WTC11 (cell line): ENCODE measurements at regions not wholly inside any gene's neighbourhood (a gene's known extent, or its start where the extent isn't known, plus 50 kb on each side); places are given as distances from the start of the nearest gene placed in this dataset.

Experiments
- ATAC-seq: fragments of 200-7000 bp; cut with Tn5 transposase; 2 replicates; pipeline ENCODE4 v1.10.0; 2021; ENCODE audit warnings: mild to moderate bottlenecking, moderate library complexity
- CTCF ChIA-PET: fragments of 300-600 bp; sonication (Branson Sonifier 250); formaldehyde crosslinking; loops from one replicate; lab custom pipeline; 2021; ENCODE audit warnings: antibody characterized with exemption; lab: Charles Lee
- POLR2A ChIA-PET: fragments of 350-600 bp; sonication (Branson Sonifier 250); formaldehyde crosslinking; loops from one replicate; lab custom pipeline; 2021; ENCODE audit warnings: antibody characterized with exemption; lab: Charles Lee
- DNase-seq: peaks from one replicate; pipeline ENCODE4 v3.0.0; 2021; ENCODE audit warnings: low spot score
- H3K27ac Mint-ChIP-seq: 2 replicates; pipeline ENCODE4 v1.8.0; 2021; ENCODE audit warnings: mixed read lengths
- H3K27me3 Mint-ChIP-seq: 2 replicates; pipeline ENCODE4 v1.8.0; 2021; ENCODE audit warnings: low read depth, mild to moderate bottlenecking, moderate library complexity, mixed read lengths
- H3K36me3 Mint-ChIP-seq: 2 replicates; pipeline ENCODE4 v1.8.0; 2021; ENCODE audit warnings: mixed read lengths
- H3K4me1 Mint-ChIP-seq: 2 replicates; pipeline ENCODE4 v1.8.0; 2022; ENCODE audit warnings: mixed read lengths
- H3K4me3 Mint-ChIP-seq: 2 replicates; pipeline ENCODE4 v1.8.0; 2021; ENCODE audit warnings: mild to moderate bottlenecking, moderate library complexity, mixed read lengths
- H3K9me3 Mint-ChIP-seq: 2 replicates; pipeline ENCODE4 v1.8.0; 2021; ENCODE audit warnings: mixed read lengths
- CREB1 ChIP-seq: sonication (generic); formaldehyde crosslinking; IDR thresholded peaks from 2 replicates; pipeline ENCODE4 v1.8.0; 2023; ENCODE audit warnings: mild to moderate bottlenecking, missing genetic modification reagents
- EMX1 ChIP-seq: fragments of 250-450 bp; sonication (Bioruptor Pico); IDR thresholded peaks from 2 replicates; pipeline ENCODE4 v1.8.0; 2021; ENCODE audit warnings: mild to moderate bottlenecking
- FOXJ3 ChIP-seq: sonication (generic); formaldehyde crosslinking; IDR thresholded peaks from 2 replicates; pipeline ENCODE4 v1.9.0; 2021; ENCODE audit warnings: missing genetic modification reagents, mild to moderate bottlenecking, borderline replicate concordance
- FOXK1 ChIP-seq: sonication (generic); formaldehyde crosslinking; IDR thresholded peaks from 2 replicates; pipeline ENCODE4 v1.8.0; 2022; ENCODE audit warnings: mild to moderate bottlenecking, moderate library complexity, missing genetic modification reagents
- FOXP1 ChIP-seq: sonication (generic); formaldehyde crosslinking; IDR thresholded peaks from 2 replicates; pipeline ENCODE4 v1.8.0; 2022; ENCODE audit warnings: missing genetic modification reagents, mild to moderate bottlenecking, moderate library complexity, borderline replicate concordance
- GTF2I ChIP-seq: fragments of 250-450 bp; sonication (Bioruptor Pico); conservative IDR thresholded peaks from 2 replicates; pipeline ENCODE4 v1.4.0; 2021; ENCODE audit warnings: mild to moderate bottlenecking
- IRF2 ChIP-seq: sonication (generic); formaldehyde crosslinking; IDR thresholded peaks from 2 replicates; pipeline ENCODE4 v1.8.0; 2022; ENCODE audit warnings: low read depth, missing genetic modification reagents, borderline replicate concordance
- JAZF1 ChIP-seq: fragments of 250-450 bp; sonication (Bioruptor Pico); IDR thresholded peaks from 2 replicates; pipeline ENCODE4 v1.9.0; 2021; ENCODE audit warnings: moderate library complexity, mild to moderate bottlenecking, inconsistent platforms
- JUN ChIP-seq: sonication (generic); formaldehyde crosslinking; IDR thresholded peaks from 2 replicates; pipeline ENCODE4 v1.8.0; 2023; ENCODE audit warnings: mild to moderate bottlenecking, missing genetic modification reagents
- NR1H2 ChIP-seq: sonication (generic); formaldehyde crosslinking; IDR thresholded peaks from 2 replicates; pipeline ENCODE4 v1.9.0; 2021; ENCODE audit warnings: mild to moderate bottlenecking, moderate library complexity, missing genetic modification reagents
- OVOL2 ChIP-seq: fragments of 250-450 bp; sonication (Bioruptor Pico); IDR thresholded peaks from 2 replicates; pipeline ENCODE4 v1.9.0; 2021; ENCODE audit warnings: mild to moderate bottlenecking, borderline replicate concordance
- PRRX2 ChIP-seq: fragments of 250-450 bp; sonication (Bioruptor Pico); IDR thresholded peaks from 2 replicates; pipeline ENCODE4 v1.8.0; 2021; ENCODE audit warnings: mild to moderate bottlenecking
- RELA ChIP-seq: sonication (generic); formaldehyde crosslinking; IDR thresholded peaks from 2 replicates; pipeline ENCODE4 v1.8.1; 2022; ENCODE audit warnings: missing genetic modification reagents, mild to moderate bottlenecking, borderline replicate concordance
- TCF7 ChIP-seq: sonication (generic); formaldehyde crosslinking; IDR thresholded peaks from 2 replicates; pipeline ENCODE4 v1.8.0; 2022; ENCODE audit warnings: mild to moderate bottlenecking, low read depth, missing genetic modification reagents, moderate library complexity
- ZNF396 ChIP-seq: fragments of 250-450 bp; sonication (Bioruptor Pico); IDR thresholded peaks from 2 replicates; pipeline ENCODE4 v1.8.0; 2021; ENCODE audit warnings: mild to moderate bottlenecking, moderate library complexity, borderline replicate concordance
- TF ChIP-seq, protein P1 (sequence below): fragments of 250-450 bp; sonication (Bioruptor Pico); IDR thresholded peaks from 2 replicates; pipeline ENCODE4 v1.9.0; 2021; ENCODE audit warnings: moderate library complexity, mild to moderate bottlenecking, inconsistent platforms, borderline replicate concordance
- TF ChIP-seq, protein P2 (sequence below): sonication (generic); formaldehyde crosslinking; IDR thresholded peaks from 2 replicates; pipeline ENCODE4 v1.8.0; 2022; ENCODE audit warnings: mild to moderate bottlenecking, missing genetic modification reagents
- TF ChIP-seq, protein P3 (sequence below): sonication (generic); formaldehyde crosslinking; IDR thresholded peaks from 2 replicates; pipeline ENCODE4 v1.8.0; 2023; ENCODE audit warnings: mild to moderate bottlenecking, missing genetic modification reagents
- TF ChIP-seq, protein P4 (sequence below): sonication (generic); formaldehyde crosslinking; IDR thresholded peaks from 2 replicates; pipeline ENCODE4 v1.8.1; 2023; ENCODE audit warnings: mild to moderate bottlenecking, moderate library complexity, missing genetic modification reagents
- TF ChIP-seq, protein P5 (sequence below): fragments of 200-600 bp; IDR thresholded peaks from 2 replicates; pipeline ENCODE4 v1.8.0; 2022; ENCODE audit warnings: antibody characterized with exemption
- TF ChIP-seq, protein P6 (sequence below): sonication (generic); formaldehyde crosslinking; IDR thresholded peaks from 2 replicates; pipeline ENCODE4 v1.8.0; 2022; ENCODE audit warnings: mild to moderate bottlenecking, missing genetic modification reagents

DNA sequence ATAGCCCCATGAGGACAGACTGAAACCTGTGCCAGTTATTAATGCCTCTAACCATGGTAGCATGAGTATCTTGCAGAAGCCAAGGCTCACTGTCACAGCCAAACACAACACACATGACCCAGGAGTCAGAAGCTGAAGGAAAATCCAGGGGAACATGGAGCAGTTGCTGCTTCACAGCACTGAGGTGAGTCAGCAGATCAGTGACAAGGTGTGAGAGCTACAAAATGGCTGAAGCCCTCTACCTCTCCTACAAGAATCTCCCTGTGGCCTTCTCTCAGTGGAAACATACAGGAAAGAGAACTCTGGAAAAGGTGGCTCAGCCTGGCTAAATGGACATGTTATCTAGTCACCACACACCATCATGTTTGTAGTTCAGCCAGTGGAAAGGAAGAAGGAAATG lies 93.5 kb downstream of the NAB1 start:
- ChIA-PET POLR2A (no interaction called here), CTCF (no interaction called here)
- peaks cover 16% of the 10 kb centered on the region for H3K9me3 Mint-ChIP-seq
- no peaks in the 10 kb centered on the region for H3K36me3 Mint-ChIP-seq
- TF ChIP-seq IRF2 (CRISPR knock-in tag), result no peak
- no peak for TF ChIP-seq FOXK1 (CRISPR knock-in tag)
- TF ChIP-seq PRRX2 (CRISPR knock-in tag), result no peak
- TF ChIP-seq, protein P1, sequence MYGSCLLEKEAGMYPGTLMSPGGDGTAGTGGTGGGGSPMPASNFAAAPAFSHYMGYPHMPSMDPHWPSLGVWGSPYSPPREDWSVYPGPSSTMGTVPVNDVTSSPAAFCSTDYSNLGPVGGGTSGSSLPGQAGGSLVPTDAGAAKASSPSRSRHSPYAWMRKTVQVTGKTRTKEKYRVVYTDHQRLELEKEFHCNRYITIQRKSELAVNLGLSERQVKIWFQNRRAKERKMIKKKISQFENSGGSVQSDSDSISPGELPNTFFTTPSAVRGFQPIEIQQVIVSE, result no peak
- no peak for TF ChIP-seq GTF2I
- TF ChIP-seq, protein P2, sequence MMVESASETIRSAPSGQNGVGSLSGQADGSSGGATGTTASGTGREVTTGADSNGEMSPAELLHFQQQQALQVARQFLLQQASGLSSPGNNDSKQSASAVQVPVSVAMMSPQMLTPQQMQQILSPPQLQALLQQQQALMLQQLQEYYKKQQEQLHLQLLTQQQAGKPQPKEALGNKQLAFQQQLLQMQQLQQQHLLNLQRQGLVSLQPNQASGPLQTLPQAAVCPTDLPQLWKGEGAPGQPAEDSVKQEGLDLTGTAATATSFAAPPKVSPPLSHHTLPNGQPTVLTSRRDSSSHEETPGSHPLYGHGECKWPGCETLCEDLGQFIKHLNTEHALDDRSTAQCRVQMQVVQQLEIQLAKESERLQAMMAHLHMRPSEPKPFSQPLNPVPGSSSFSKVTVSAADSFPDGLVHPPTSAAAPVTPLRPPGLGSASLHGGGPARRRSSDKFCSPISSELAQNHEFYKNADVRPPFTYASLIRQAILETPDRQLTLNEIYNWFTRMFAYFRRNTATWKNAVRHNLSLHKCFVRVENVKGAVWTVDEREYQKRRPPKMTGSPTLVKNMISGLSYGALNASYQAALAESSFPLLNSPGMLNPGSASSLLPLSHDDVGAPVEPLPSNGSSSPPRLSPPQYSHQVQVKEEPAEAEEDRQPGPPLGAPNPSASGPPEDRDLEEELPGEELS (CRISPR knock-in tag), result no peak
- TF ChIP-seq JUN (CRISPR knock-in tag), result no peak
- TF ChIP-seq OVOL2 (CRISPR knock-in tag), result no peak
- TF ChIP-seq, protein P3, sequence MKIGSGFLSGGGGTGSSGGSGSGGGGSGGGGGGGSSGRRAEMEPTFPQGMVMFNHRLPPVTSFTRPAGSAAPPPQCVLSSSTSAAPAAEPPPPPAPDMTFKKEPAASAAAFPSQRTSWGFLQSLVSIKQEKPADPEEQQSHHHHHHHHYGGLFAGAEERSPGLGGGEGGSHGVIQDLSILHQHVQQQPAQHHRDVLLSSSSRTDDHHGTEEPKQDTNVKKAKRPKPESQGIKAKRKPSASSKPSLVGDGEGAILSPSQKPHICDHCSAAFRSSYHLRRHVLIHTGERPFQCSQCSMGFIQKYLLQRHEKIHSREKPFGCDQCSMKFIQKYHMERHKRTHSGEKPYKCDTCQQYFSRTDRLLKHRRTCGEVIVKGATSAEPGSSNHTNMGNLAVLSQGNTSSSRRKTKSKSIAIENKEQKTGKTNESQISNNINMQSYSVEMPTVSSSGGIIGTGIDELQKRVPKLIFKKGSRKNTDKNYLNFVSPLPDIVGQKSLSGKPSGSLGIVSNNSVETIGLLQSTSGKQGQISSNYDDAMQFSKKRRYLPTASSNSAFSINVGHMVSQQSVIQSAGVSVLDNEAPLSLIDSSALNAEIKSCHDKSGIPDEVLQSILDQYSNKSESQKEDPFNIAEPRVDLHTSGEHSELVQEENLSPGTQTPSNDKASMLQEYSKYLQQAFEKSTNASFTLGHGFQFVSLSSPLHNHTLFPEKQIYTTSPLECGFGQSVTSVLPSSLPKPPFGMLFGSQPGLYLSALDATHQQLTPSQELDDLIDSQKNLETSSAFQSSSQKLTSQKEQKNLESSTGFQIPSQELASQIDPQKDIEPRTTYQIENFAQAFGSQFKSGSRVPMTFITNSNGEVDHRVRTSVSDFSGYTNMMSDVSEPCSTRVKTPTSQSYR (CRISPR knock-in tag), result no peak
- no peak for TF ChIP-seq TCF7 (CRISPR knock-in tag)
- TF ChIP-seq, protein P4, sequence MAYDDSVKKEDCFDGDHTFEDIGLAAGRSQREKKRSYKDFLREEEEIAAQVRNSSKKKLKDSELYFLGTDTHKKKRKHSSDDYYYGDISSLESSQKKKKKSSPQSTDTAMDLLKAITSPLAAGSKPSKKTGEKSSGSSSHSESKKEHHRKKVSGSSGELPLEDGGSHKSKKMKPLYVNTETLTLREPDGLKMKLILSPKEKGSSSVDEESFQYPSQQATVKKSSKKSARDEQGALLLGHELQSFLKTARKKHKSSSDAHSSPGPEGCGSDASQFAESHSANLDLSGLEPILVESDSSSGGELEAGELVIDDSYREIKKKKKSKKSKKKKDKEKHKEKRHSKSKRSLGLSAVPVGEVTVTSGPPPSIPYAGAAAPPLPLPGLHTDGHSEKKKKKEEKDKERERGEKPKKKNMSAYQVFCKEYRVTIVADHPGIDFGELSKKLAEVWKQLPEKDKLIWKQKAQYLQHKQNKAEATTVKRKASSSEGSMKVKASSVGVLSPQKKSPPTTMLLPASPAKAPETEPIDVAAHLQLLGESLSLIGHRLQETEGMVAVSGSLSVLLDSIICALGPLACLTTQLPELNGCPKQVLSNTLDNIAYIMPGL (CRISPR knock-in tag), result no peak
- TF ChIP-seq JAZF1, result no peak
- ATAC-seq (no peak), DNase-seq (no peak)
- no peaks in the 10 kb centered on the region for H3K27me3 Mint-ChIP-seq
- H3K27ac Mint-ChIP-seq, result no peak overlapping the region
- H3K4me1 Mint-ChIP-seq, result peaks cover 6% of the 10 kb centered on the region
- no peak overlapping the region for H3K4me3 Mint-ChIP-seq

DNA sequence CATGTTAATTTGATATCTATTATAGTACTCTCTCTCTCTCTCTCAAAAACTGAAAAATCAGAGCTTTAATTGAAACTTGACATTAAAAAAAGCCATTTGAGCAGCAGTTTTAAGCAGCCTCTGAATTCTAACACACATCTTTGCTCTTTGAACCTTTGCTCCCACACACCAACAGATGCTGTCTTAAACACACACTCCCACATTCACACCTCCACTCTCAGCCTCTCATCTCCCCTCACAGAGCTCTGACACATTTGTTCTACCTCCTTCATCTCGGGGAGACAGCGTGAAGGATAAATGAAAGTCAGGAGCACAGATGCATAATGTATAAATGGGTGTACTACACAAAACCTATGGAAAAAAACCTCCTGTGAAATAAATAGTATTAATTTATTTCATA lies 95.2 kb downstream of the NAB1 start:
- CTCF ChIA-PET, result interaction anchor here (0.5 kb wide), 1 partner anchor 60 kb away, joined by 3 read pairs; no protein-coding TSS in a partner anchor
- POLR2A ChIA-PET, result no interaction called here
- Mint-ChIP-seq H3K4me1 (peaks cover 7% of the 10 kb centered on the region), H3K27ac (no peak overlapping the region), H3K27me3 (no peaks in the 10 kb centered on the region), H3K4me3 (no peak overlapping the region), H3K9me3 (peaks cover 16% of the 10 kb centered on the region), H3K36me3 (no peaks in the 10 kb centered on the region)
- no peak for DNase-seq
- TF ChIP-seq ZNF396, result no peak
- no peak for ATAC-seq

DNA sequence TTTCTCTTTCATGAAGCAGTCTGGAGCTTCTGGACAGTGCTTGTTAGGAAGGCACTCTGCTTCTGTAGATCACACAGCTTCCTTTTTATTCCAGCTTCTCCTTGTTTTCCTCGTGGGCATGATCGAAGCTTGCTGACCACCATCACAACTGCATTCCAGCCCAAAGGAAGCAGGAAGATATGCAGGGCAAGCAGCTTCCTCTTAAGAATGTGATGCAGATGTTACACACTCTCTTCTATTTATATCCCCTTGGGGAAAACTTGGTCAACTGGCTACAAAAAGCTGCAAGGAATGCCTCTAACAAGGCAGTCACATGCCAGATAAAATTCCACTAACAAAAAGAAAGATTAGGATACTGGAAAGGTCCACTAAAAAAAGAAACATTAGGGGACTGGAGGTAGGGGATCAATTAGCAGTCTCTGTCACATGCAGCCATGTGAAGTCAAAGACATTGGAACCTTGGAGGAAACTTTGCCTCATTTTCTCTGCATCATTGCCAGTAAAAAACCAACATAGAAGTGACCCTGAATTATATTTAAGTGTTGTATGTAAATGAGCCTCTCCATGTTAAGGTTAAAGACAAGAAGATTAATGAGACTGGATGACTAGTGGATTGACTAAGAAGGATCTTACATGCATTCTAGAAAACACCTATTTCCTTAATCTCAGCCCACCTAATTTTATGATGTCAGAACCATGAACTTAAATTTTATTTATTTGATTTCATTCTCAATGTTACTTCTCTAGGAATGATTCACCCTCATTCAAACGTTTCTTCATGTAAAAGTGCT lies 98.3 kb downstream of the NAB1 start:
- POLR2A ChIA-PET, result no interaction called here
- peaks cover 7% of the 10 kb centered on the region for H3K4me1 Mint-ChIP-seq
- TF ChIP-seq, protein P5, sequence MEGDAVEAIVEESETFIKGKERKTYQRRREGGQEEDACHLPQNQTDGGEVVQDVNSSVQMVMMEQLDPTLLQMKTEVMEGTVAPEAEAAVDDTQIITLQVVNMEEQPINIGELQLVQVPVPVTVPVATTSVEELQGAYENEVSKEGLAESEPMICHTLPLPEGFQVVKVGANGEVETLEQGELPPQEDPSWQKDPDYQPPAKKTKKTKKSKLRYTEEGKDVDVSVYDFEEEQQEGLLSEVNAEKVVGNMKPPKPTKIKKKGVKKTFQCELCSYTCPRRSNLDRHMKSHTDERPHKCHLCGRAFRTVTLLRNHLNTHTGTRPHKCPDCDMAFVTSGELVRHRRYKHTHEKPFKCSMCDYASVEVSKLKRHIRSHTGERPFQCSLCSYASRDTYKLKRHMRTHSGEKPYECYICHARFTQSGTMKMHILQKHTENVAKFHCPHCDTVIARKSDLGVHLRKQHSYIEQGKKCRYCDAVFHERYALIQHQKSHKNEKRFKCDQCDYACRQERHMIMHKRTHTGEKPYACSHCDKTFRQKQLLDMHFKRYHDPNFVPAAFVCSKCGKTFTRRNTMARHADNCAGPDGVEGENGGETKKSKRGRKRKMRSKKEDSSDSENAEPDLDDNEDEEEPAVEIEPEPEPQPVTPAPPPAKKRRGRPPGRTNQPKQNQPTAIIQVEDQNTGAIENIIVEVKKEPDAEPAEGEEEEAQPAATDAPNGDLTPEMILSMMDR, result no peak
- TF ChIP-seq OVOL2 (CRISPR knock-in tag) (no peak), FOXJ3 (CRISPR knock-in tag) (no peak), CREB1 (CRISPR knock-in tag) (no peak), FOXP1 (CRISPR knock-in tag) (no peak), NR1H2 (CRISPR knock-in tag) (no peak), RELA (CRISPR knock-in tag) (no peak), TCF7 (CRISPR knock-in tag) (no peak), EMX1 (CRISPR knock-in tag) (no peak)
- TF ChIP-seq, protein P6, sequence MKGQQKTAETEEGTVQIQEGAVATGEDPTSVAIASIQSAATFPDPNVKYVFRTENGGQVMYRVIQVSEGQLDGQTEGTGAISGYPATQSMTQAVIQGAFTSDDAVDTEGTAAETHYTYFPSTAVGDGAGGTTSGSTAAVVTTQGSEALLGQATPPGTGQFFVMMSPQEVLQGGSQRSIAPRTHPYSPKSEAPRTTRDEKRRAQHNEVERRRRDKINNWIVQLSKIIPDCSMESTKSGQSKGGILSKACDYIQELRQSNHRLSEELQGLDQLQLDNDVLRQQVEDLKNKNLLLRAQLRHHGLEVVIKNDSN (CRISPR knock-in tag), result no peak

More for the DNA sequence above, 98.3 kb downstream of the NAB1 start:
- no peak overlapping the region for H3K27ac Mint-ChIP-seq
- CTCF ChIA-PET, result interaction anchor here (0.6 kb wide), 1 partner anchor 67 kb away, joined by 3 read pairs; no protein-coding TSS in a partner anchor
- H3K36me3 Mint-ChIP-seq, result no peaks in the 10 kb centered on the region
- peak; percentile 36; the same call in 1 of the 2 replicates for ATAC-seq
- H3K4me3 Mint-ChIP-seq, result no peak overlapping the region
- H3K9me3 Mint-ChIP-seq, result peaks cover 5% of the 10 kb centered on the region
- H3K27me3 Mint-ChIP-seq, result no peaks in the 10 kb centered on the region
- no peak for DNase-seq
